Mucosa of descending colon (tissue), 3 donors: ENCODE measurements at regions not wholly inside any gene's neighbourhood (a gene's known extent, or its start where the extent isn't known, plus 50 kb on each side); places are given as distances from the start of the nearest gene placed in this dataset.

Experiments
- ATAC-seq: fragments of 200-7000 bp; cut with Tn5 transposase; one replicate; pipeline ENCODE4 v1.9.1; 2020; ENCODE audit warnings: mild to moderate bottlenecking, moderate library complexity
- DNase-seq, 3 donors: peaks; one replicate each; pipeline ENCODE4 v3.0.0-alpha.2; 2020
- H3K36me3 ChIP-seq: fragments of 200-600 bp; one replicate; pipeline ENCODE4 v1.8.0; 2021; ENCODE audit warnings: low read depth, mild to moderate bottlenecking
- H3K4me1 ChIP-seq: fragments of 200-600 bp; one replicate; pipeline ENCODE4 v1.8.0; 2021; ENCODE audit warnings: low read depth, mild to moderate bottlenecking
- H3K4me3 ChIP-seq: fragments of 200-600 bp; one replicate; pipeline ENCODE4 v1.8.0; 2021; ENCODE audit warnings: mild to moderate bottlenecking
- H3K9me3 ChIP-seq: fragments of 200-600 bp; one replicate; pipeline ENCODE4 v1.8.0; 2021; ENCODE audit warnings: mild to moderate bottlenecking
- CTCF ChIP-seq: fragments of 200-600 bp; IDR thresholded peaks from one replicate; pipeline ENCODE4 v1.8.0; 2022; ENCODE audit warnings: antibody characterized with exemption, mild to moderate bottlenecking
- intact Hi-C, 2 donors: fragments of 100-400 bp; cut with DNase I in 1 of 2; cut with micrococcal nuclease in 1 of 2; formaldehyde crosslinking; loops; one replicate each; pipeline versions ENCODE4 v1.11.0 to v1.11.1; 2022; cut with DNase I, micrococcal nuclease
- donor health status: DM: no; HTN: no; CAD: no; lungs with moderate emphysema.
- donor health status: DM: no; HTN: no; CAD: no.
- donor health status: DM: no; HTN: yes; CAD: no.

- H3K9me3 ChIP-seq, result no peaks in the 10 kb centered on the region
- DNase-seq (no peak), ATAC-seq (no peak)
- no peaks in the 10 kb centered on the region for H3K4me1 ChIP-seq
- no peak overlapping the region for H3K4me3 ChIP-seq
- intact Hi-C loops, result no loop called here
- no peak for TF ChIP-seq CTCF
- H3K36me3 ChIP-seq, result no peaks in the 10 kb centered on the region
Measured at GRCh38 chr1:195898924-195899323, 709.3 kb downstream of the KCNT2 start.

- TF ChIP-seq CTCF, result no peak
Measured at GRCh38 chr1:195898373-195898772, 709.9 kb downstream of the KCNT2 start.

GRCh38 chr1:195897076-195897475 lies 711.2 kb downstream of the KCNT2 start:
- Histone ChIP-seq H3K9me3 (no peaks in the 10 kb centered on the region), H3K4me1 (no peaks in the 10 kb centered on the region), H3K36me3 (no peaks in the 10 kb centered on the region), H3K4me3 (no peak overlapping the region)
- no peak for TF ChIP-seq CTCF
- intact Hi-C loops, result no loop called here
- ATAC-seq (no peak), DNase-seq (no peak)

More at GRCh38 chr1:195898373-195898772, 709.9 kb downstream of the KCNT2 start:
- DNase-seq, result no peak
- Histone ChIP-seq H3K9me3 (no peaks in the 10 kb centered on the region), H3K4me1 (no peaks in the 10 kb centered on the region), H3K4me3 (no peak overlapping the region), H3K36me3 (no peaks in the 10 kb centered on the region)
- intact Hi-C loops, result no loop called here
- no peak for ATAC-seq

GRCh38 chr1:195894411-195894810 lies 713.8 kb downstream of the KCNT2 start:
- DNase-seq (no peak), ATAC-seq (no peak)
- Histone ChIP-seq H3K4me3 (no peak overlapping the region), H3K4me1 (no peaks in the 10 kb centered on the region), H3K9me3 (no peaks in the 10 kb centered on the region), H3K36me3 (no peaks in the 10 kb centered on the region)
- TF ChIP-seq CTCF, result no peak
- intact Hi-C loops, result no loop called here

- H3K9me3 ChIP-seq, result no peaks in the 10 kb centered on the region
- ATAC-seq (no peak), DNase-seq (no peak)
- TF ChIP-seq CTCF, result no peak
- no peak overlapping the region for H3K4me3 ChIP-seq
- no peaks in the 10 kb centered on the region for H3K4me1 ChIP-seq
- intact Hi-C loops, result no loop called here
- no peaks in the 10 kb centered on the region for H3K36me3 ChIP-seq
Measured at GRCh38 chr1:195886000-195886399, 722.2 kb downstream of the KCNT2 start.

- intact Hi-C loops, result no loop called here
- ATAC-seq (no peak), DNase-seq (no peak)
- no peaks in the 10 kb centered on the region for H3K9me3 ChIP-seq
- H3K4me3 ChIP-seq, result no peak overlapping the region
- no peak for TF ChIP-seq CTCF
- H3K36me3 ChIP-seq, result no peaks in the 10 kb centered on the region
- H3K4me1 ChIP-seq, result no peaks in the 10 kb centered on the region
Measured at GRCh38 chr1:195878478-195878877, 729.8 kb downstream of the KCNT2 start.
